Esophagus mucosa (tissue), 1 donor: ENCODE measurements at regions not wholly inside any gene's neighbourhood (a gene's known extent, or its start where the extent isn't known, plus 50 kb on each side); places are given as distances from the start of the nearest gene placed in this dataset.

Experiments
- ATAC-seq: fragments of 200-7000 bp; cut with Tn5 transposase; one replicate; pipeline ENCODE4 v1.9.1; 2020
- donor health status: DM: yes; HTN: yes; CAD: no.

DNA sequence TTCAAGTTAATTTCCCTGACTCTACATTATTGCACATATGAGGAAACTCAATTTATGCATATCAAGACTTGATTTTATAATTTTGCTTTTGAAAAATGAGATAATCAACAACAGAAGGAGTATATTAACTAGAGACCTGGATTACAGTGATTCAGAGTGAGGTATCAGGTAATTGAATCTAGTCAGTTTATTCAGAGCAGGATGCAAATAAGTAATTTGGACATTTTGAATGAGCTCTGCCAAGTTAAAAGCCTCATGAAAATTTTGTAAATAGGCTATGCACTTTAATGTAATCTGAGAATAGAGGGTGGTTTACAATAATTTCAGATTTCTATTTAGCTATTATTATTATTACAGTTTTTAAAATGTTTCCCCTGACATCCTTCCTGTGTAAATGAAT lies 203.7 kb upstream of the EMCN start:
- ATAC-seq = no peak

DNA sequence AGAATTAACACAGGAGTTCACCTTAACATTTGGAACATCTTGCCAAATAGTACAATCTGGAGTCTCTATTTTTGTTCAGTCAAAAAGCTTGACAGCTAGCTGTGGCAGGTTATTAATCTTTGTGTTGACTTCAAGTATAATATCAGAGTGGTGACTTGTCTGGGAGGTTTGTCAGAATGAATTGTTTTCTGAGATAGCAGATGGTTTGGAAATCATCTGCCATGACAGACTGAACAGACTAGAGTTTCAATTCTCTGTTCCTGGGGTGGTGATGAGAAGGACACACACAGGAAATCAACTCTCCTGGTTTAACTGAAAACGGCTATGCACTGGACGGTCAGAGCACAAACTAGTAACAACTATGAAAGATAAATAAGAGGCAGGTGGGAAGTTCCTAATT lies 203.3 kb upstream of the EMCN start:
- ATAC-seq = no peak

DNA sequence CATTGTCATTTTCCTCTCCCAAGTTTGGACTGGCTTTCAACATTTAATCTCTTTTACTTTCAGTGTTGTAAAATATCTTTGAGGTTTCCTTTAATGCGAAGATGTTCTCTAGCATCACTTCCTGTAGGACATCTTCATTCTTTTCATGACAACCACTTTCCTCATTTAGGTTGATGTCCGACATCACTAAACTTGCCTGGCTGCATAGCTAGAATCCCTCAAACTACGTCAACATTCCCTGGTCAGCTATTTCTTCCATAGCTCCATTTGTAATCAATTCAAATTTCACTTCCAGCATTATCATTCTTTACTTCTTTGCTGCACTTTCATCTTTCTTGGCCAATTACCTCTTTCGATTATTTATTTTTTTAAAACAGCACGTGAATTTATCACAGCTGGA lies 198.6 kb upstream of the EMCN start:
- ATAC-seq = no peak

DNA sequence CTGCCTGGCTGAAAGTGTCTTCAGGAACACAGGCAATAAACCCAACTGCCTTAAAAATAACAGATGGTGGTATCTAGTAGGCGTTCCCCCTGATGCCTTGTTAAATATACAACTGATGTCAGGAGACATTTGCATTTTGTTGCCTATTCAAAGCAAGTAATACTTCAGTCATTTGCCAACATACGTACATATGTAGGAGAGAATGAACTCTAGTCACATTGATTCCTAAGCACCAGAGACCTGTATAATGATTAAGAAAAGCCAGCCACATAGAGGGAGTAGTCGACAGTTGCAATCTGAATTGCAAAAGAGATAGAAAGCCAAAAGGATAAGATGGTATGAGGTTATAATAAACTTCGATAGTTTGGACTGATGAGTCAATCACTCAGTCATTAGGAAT lies 191.0 kb upstream of the EMCN start:
- no peak for ATAC-seq

DNA sequence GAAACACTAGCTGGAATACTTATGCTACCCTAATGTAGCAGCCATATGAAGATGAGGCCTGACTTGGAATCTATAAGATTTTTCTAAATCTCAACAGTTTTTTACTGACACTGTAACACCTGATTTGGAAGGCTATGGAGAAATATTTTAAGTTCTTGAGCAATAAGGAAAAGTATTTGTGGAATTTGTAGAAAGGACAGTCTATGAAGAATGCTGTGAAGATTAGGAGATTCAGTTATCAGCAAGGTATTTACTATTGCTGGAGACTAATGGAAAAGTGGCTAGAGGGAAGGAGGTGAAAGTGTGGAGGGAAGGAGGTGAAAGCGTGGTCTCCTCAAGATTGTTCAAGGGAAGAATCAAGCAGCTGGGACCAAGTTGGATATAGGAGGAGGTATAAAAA lies 190.0 kb upstream of the EMCN start:
- ATAC-seq = no peak

DNA sequence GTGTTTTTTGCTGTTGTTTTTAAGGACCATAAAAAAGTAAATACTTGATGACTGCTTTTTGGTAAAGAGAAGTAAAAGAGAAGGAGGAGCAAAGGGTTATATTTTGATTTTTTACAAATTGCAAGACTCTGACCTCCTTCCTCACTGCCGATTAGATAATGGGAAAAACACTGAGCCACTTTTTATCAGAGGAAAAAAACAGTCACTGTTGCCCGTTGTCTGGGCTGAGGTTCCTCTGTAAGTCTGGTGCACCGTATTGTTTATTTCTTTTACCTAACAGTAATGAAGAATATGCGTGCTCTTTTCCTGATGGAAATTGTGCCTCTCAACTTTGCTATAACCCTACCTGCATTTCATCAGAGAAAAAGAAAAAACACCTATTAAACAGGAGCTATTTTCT lies 178.7 kb upstream of the EMCN start:
- ATAC-seq = no peak

DNA sequence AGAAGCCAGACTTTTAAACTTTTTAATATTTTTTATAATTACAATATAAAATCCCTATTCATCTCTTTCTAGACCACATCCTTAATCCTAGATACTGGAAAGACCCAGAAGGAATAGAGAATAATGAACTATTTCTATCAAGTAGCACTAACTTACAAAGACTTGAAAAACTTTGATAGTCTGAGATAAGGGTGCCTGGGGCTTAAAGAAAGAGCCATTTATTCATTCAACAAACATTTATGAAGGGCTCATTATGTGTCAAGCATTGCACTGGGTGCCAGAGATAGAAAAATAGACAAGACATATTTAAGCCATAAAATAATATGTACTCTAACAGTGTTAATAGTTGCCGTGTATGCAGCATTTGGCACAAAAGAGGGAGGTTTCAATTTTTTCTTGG lies 178.0 kb upstream of the EMCN start:
- ATAC-seq = no peak

DNA sequence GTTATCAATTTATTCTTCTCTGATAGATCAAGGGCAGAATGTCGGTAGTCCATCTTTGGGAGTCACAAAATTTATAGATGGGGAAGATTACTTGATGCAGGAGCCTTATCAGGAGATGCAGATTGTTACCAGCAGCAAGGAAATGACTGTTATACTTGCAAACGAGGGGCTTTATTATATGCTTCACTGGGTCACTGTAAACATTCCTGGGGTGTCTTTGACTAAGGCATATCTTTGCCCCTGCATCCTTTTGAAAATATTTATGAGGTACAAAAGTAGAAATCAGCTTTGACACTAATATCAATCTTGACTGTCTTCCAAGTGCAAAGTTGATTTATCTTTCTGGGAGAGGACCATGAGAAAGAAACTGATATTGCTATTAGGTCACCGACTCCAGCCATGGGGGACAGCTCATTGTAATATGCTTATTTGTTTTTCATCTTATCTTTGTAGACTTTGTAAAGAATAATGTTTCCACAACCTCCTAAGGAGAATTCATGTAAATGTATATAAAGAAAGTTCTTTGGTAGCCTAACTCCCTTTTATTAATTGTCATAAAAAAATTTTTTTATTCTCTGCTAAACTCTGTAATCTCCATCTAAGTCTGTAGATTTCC lies 177.3 kb upstream of the EMCN start:
- no peak for ATAC-seq

DNA sequence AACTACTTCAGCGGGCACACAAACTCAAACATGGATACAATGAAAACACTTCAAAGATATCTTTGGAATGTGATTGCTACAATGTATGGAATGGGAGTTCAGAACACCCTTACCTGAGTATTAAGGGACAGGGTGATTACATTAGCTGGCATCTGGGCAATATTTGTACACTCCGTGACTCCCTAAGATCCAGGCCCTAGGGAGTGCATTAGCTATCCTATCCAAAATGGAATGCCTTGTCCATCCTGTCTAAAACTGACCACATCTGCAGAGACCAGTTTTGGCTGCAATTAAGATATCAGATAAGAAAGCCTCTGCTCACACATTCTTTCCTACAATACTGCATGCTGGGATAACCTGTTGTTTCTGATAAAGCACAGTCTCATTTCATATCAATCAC lies 176.6 kb upstream of the EMCN start:
- no peak for ATAC-seq

DNA sequence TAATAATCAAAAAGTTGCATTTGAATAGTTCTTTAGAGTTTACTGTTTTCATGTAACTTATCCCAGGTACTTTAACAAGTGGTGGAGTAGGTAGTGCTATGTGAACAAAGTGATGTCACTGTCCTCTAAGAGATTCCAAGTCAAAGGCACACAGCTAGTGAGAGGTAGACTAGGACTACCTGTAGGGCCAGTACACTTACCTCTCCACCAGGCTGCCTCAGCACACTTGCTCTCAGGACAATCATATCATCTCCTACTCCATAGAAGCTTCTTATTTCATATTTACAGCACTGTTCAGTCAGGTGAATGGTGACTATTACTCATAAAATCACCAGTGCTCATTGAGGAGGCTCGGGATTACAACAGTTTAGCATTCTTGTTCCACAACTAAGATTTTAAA lies 173.0 kb upstream of the EMCN start:
- no peak for ATAC-seq

DNA sequence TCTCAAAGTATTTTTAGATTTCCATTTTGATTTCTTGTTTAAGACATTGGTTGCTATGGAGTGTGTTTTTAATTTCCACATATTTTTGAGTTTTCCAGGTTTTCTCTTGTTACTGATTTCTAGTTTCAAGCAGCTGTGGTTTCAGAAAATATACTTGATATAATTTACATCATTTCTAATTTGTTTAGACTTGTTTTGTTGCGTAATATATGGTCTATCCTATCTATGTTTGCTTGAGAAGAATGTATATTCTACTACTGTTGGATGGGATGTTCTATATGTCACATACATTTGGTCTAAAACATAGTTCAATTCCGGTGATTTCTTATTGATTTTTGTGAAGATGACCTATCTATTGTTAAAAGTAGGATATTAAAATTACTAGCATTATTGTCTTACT lies 170.5 kb upstream of the EMCN start:
- ATAC-seq = no peak

DNA sequence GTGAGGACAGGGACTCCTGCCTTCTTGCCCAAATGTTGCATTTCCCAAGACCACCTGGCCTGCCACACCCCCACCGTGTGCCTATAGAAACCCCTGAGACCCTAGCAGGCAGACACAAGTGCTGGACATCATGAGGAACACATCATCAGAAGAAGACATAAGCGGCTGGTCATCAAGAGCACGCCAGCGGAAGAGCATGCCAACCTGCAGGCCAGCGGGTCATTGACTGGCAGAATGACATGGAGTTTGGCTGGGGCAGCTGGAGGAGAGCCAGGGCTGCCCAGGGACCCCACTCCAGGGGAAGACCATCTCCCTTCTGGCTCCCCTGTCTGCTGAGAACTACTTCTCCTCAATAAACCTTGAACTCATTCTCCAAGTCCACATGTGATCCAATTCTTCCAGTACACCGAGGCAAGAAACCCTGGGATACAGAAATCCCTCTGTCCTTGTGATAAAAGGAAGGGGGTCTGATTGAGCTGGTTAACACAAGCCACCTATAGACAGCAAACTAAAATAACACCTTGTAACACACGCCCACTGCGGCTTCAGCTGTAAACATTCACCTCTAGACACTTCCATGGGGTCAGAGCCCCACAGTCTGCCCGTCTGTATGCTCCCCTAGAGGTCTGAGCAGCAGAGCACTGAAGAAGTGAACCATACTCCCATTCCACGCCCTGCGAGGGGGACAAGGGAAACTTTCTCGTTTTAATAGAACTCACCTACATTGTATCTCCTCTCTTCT lies 164.8 kb upstream of the EMCN start:
- no peak for ATAC-seq

DNA sequence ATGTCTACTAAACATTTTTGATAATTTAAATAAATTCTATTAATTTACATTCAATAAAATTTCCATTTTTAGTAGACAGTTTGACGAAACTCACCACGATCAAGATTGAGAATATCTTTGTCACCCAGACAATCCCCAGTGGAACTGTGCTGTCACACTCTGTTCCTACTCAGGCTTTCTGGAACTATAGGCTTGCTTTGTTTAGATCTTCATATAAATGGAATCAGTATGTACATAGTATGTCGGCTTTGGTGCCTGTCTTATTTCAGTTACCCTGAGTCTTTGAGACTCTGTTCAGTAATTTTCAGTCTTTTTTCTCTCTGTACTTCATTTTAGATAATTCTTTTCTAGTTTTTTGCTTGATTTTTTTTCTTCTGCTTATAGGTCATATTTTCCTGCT lies 163.5 kb upstream of the EMCN start:
- ATAC-seq = no peak

DNA sequence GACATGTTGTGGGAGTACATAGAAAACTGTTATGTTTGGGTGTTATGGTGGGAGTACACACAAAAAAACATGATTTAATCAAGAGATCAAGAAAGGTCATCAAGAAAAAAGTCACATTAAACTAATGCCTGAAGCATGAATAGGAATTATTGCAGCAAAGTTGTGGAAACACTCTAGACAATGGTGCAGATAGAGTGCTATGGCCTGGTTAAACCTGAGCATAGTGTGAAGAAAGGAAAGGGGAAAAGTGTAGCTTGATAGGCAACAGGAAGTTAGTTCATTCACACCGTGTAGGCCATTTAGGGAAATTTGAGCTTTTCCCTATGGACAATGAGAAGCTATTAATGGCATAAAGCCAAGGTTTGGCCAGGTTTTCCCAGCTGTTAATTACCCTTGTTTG lies 162.1 kb upstream of the EMCN start:
- no peak for ATAC-seq

DNA sequence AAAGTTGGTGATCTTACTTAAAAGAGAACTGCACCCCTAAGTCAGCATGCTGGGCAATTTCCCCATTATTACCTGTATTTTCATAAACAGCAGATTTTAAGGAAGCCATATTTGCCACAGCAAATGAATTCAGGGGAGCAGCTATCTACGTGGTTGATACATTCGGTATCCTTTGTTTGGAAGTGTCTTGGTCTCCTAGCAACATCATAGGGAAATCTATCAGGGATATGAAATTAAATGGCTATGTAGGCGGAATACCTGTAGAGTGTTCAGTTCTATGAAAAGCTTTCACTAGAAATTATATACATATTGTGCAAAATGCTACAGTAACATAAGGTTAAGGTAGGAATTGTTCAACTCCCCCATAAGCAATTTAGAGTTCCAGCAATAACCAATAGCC lies 157.2 kb upstream of the EMCN start:
- no peak for ATAC-seq

DNA sequence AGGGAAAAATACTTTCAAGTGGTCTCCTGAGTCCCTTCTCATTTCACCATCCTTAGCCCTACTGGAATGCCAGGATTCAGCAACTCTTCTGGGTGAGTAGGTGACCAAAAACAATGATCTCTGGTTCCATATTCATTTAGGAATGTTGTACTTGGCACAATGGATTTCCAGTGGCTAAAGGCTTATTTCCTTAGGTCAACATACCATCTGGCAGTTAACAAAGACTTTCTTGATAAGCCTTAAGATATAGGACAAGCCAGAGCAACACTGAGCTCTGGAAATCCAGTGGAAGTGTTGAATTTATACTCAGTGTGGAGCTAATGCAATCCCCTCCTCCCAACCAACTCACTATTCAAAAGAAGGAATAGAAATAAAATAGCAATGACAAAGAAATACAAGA lies 139.4 kb upstream of the EMCN start:
- no peak for ATAC-seq

DNA sequence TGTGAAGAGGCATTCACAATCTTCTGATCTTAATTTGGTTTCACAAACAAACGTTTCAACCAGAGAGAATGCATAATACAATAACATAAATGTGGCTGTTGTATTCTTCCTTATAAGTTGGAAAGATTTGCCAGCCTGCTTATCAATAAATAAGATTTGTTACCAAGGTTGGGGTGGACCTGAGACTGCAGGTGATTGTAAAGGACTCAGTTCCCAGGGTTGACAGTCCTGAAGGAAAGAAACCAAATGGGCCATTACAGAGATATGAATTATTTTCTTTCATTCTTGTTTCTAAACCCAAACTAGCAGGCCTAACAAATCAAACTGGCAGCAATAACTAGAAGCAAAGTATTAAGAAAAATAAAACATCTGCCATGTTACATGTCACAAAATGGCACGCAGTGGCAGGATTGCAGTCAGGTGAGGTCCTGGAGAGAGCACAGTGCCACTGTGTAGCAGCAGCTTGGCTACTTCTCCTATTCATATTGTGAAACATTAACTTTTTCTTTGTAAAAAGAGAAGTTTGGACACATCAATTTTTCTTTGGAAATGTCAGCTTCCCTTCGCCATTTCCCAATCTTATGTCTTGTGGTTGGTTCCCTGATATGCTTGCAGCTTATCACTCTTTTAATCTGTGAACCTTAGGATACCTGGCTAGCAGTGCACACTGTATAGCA lies 133.8 kb upstream of the EMCN start:
- no peak for ATAC-seq

DNA sequence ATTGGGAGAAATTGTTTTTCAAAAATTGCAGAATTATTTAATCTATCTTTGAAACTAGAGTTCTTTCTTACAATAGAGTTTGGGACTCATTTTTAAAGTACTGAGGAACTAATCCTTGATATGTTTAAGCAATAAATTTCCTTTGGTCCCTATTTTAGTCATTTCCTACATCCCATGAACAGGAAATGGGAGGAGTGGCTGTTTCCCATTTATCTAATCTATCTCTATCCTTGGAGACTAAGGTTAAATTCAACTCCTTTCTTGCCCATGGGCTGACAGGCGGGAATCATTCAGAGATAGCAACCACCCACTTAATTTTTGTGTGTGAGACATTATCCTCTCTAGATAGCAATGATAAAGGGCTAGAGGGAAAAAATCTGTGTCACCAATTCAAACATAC lies 131.6 kb upstream of the EMCN start:
- ATAC-seq = no peak

DNA sequence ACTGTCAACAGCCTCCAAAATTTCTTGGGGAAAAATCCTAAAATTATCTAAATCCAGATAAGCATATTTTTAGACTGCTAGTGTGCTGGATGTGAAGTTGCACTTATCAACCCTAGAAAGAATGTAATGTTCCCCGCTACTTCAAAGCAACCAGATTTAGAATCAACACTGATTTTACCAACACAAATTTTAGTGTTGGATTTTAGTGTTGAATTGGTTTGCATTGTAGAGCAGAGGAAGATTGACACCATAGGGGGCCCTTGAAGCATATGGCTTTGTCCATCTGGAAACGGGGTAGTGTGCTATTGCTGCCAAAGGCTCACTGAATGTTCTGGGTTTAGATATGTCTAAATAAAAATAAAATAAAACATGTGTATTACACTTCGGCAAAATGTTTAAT lies 126.3 kb upstream of the EMCN start:
- no peak for ATAC-seq

DNA sequence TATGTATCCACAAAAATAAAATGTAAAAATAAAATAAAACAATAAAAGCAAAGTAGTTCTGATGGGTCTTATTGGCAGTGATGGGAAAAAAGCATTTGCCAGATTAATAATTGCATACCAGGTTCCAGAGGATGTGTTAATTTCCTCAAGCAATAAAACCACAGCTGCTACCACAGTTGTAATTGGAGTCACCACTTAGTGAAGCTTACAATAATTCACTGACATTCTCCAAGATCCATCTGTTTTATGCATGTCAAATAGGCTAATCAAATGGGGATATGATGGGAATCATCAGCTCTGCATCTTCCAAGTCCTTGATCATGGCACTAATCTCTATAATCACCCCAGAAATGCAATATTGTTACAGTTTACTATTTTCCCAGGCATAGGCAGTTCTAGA lies 123.5 kb upstream of the EMCN start:
- ATAC-seq = no peak

DNA sequence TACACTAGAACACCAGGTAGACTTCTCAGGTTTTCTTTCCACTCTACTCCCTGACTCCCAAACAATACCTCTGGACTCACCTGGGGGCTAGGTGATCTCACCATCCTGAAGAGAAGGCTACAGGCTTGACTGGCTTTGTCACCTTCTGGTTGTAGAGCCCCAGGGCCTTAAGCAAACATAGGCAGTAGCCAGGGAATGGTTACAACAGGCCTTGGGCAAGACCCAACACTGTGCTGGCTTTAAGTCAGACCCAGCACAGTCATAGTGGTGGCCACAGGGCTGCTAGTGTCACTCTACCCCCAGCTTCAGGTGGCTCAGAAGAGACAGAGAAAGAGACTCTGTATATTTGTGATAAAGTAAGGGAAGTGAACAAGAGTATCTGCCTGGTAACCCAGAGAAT lies 118.1 kb upstream of the EMCN start:
- peak; percentile 68 for ATAC-seq

DNA sequence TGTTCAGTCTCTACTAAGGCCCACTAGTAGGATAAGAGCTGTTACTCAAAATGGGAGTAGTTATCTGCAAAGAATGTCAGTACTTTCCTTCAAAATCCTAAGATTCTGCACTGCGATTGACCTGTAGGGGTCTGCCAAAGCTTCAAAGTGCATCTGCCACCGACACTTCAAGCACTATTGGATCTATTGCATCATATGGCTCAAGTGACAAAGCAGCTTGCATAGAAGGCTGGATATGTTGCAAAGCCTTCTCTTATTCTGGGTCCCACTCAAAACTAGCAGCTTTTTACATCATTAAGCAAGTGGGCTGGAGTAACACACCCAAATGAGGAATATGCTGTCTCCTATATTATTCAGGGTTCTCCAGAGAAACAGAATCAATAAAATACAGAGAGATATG lies 115.4 kb upstream of the EMCN start:
- ATAC-seq = no peak

DNA sequence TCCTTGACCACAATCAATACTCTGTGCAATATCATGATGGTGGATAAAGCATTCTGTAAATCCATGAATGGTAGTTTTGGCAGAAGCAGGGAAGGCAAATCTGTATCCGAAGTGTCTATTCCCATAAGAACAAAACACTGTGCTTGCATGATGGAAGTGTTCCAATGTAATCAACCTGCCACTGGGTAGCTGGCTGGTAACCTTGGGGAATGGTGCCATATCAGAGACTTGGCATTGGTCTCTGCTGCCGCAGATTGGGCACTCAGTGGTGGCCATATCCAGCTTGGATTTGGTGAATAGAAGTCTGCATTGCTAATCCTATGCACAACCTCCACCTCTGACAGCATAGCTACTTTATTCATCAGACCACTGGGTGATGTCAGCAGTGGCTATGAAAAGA lies 114.3 kb upstream of the EMCN start:
- ATAC-seq = no peak

DNA sequence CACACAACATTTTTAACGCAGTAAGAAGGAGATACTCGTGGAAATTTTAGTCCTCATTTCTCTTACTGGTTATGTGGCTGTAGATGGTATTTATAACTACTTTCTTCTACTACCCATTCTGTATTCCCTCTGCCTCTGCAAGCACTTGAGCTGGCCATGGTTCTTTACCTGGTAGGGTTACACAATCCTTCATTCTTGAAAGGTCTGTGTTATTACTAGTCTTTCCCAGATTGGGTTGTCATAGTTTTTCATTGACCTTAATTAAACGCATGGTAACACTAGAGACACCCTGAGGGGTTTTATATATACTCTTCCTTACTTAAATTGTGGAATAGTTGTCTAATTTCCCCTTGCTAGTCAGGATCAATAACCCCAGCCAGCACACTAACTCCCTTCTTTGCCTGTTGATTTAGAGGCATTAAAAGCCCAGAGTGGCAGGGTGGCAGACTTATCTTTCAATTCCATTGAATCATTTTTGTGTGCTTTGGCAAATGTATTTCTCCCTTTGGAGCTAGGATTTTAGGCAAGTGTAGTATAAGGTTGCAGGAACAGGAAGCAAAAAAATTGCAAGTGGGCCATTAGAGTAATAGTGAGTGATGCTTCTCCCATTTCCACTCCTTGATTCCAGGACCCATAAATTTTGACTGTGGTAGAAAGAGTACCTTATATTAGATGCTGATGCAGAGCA lies 113.6 kb upstream of the EMCN start:
- no peak for ATAC-seq
